ENCODE measurements at regions not wholly inside any gene's neighbourhood (a gene's known extent, or its start where the extent isn't known, plus 50 kb on each side); places are given as distances from the start of the nearest gene placed in this dataset.

GRCh38 chr2:75986617-75987016 is 275.9 kb upstream of the GCFC2 start:
- H3K9ac ChIP-seq (ENCODE audit: low read length): no peak overlapping the region
- TF ChIP-seq, protein P1, sequence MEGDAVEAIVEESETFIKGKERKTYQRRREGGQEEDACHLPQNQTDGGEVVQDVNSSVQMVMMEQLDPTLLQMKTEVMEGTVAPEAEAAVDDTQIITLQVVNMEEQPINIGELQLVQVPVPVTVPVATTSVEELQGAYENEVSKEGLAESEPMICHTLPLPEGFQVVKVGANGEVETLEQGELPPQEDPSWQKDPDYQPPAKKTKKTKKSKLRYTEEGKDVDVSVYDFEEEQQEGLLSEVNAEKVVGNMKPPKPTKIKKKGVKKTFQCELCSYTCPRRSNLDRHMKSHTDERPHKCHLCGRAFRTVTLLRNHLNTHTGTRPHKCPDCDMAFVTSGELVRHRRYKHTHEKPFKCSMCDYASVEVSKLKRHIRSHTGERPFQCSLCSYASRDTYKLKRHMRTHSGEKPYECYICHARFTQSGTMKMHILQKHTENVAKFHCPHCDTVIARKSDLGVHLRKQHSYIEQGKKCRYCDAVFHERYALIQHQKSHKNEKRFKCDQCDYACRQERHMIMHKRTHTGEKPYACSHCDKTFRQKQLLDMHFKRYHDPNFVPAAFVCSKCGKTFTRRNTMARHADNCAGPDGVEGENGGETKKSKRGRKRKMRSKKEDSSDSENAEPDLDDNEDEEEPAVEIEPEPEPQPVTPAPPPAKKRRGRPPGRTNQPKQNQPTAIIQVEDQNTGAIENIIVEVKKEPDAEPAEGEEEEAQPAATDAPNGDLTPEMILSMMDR (IDR thresholded peaks at IDR 0.05 in 2 of 3, conservative IDR thresholded peaks at IDR 0.05 in 1 of 3; ENCODE audit: borderline replicate concordance in 1 of 3, insufficient read depth in 1 of 3, low read depth in 2 of 3, low read length in 2 of 3): no peak
- TF ChIP-seq CEBPB (IDR thresholded peaks at IDR 0.05; ENCODE audit: low read depth) (no peak), SIN3A (IDR thresholded peaks at IDR 0.05; ENCODE audit: low read depth) (no peak), EZH2 (IDR thresholded peaks at IDR 0.05) (no peak), SP1 (IDR thresholded peaks at IDR 0.05; ENCODE audit: low read depth) (no peak), JUND (IDR thresholded peaks at IDR 0.05) (no peak), TCF7L2 (IDR thresholded peaks at IDR 0.05; ENCODE audit: borderline replicate concordance, extremely low read depth, insufficient read depth, insufficient read length) (no peak), ZNF274 (IDR thresholded peaks at IDR 0.05; ENCODE audit: low read depth, low read length) (no peak), SRF (IDR thresholded peaks at IDR 0.05; ENCODE audit: low read depth) (no peak), CBX3 (IDR thresholded peaks at IDR 0.05; ENCODE audit: low read depth) (no peak), YY1 (IDR thresholded peaks at IDR 0.05; ENCODE audit: extremely low read depth, insufficient replicate concordance, low read depth, low read length) (no peak), ZFX (IDR thresholded peaks at IDR 0.05) (no peak)
- TF ChIP-seq, protein P2, sequence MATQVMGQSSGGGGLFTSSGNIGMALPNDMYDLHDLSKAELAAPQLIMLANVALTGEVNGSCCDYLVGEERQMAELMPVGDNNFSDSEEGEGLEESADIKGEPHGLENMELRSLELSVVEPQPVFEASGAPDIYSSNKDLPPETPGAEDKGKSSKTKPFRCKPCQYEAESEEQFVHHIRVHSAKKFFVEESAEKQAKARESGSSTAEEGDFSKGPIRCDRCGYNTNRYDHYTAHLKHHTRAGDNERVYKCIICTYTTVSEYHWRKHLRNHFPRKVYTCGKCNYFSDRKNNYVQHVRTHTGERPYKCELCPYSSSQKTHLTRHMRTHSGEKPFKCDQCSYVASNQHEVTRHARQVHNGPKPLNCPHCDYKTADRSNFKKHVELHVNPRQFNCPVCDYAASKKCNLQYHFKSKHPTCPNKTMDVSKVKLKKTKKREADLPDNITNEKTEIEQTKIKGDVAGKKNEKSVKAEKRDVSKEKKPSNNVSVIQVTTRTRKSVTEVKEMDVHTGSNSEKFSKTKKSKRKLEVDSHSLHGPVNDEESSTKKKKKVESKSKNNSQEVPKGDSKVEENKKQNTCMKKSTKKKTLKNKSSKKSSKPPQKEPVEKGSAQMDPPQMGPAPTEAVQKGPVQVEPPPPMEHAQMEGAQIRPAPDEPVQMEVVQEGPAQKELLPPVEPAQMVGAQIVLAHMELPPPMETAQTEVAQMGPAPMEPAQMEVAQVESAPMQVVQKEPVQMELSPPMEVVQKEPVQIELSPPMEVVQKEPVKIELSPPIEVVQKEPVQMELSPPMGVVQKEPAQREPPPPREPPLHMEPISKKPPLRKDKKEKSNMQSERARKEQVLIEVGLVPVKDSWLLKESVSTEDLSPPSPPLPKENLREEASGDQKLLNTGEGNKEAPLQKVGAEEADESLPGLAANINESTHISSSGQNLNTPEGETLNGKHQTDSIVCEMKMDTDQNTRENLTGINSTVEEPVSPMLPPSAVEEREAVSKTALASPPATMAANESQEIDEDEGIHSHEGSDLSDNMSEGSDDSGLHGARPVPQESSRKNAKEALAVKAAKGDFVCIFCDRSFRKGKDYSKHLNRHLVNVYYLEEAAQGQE (IDR thresholded peaks at IDR 0.05; ENCODE audit: low read depth): no peak
- intact Hi-C loops (cut with micrococcal nuclease): no loop called here
- peaks cover 0 to 3% of the 10 kb centered on the region in 2 experiments; a peak in 1 of 4 replicates for H3K9me3 ChIP-seq (ENCODE audit: control insufficient read depth in 1 of 2, insufficient read depth in 1 of 2, low read depth in 1 of 2, low read length in 2 of 2)
- no peaks in the 10 kb centered on the region for H3K9me2 ChIP-seq (ENCODE audit: insufficient read depth)
- ATAC-seq (no peak), DNase-seq (ENCODE audit: low read depth, low spot score) (no peak)
- ChIA-PET RAD21 (ENCODE audit: low non-redundant PET in 1 of 2, low total read pairs in 2 of 2, uncharacterized antibody in 2 of 2, unreplicated experiment in 2 of 2) (no interaction called here), CTCF (no interaction called here), POLR2A (no interaction called here)
- H3K4me1 ChIP-seq (ENCODE audit: control insufficient read depth in 1 of 2, insufficient read depth in 2 of 2, low read length in 2 of 2): no peaks in the 10 kb centered on the region
- no peaks in the 10 kb centered on the region for H3K27me3 ChIP-seq (ENCODE audit: insufficient read depth, low read length)
- no peak overlapping the region for H3K27ac ChIP-seq (ENCODE audit: low read depth, low read length)
- H3K4me2 ChIP-seq (ENCODE audit: low read length): no peak overlapping the region
- no peaks in the 10 kb centered on the region for H3K79me2 ChIP-seq (ENCODE audit: insufficient read depth, low read length)
- no peak overlapping the region for H3K4me3 ChIP-seq (replicated peaks in 1 of 2; ENCODE audit: low read depth in 1 of 2, low read length in 2 of 2)
- H3K36me3 ChIP-seq (ENCODE audit: control insufficient read depth in 1 of 2, insufficient read depth in 2 of 2, low read length in 2 of 2): no peaks in the 10 kb centered on the region
- H4K20me1 ChIP-seq (ENCODE audit: insufficient read depth): no peaks in the 10 kb centered on the region
- no TSS peak for BruUV-seq (replicated peaks)
- no peak overlapping the region for H2AFZ ChIP-seq (ENCODE audit: low read depth, low read length, poor library complexity, severe bottlenecking)
